ENCODE measurements at regions not wholly inside any gene's neighbourhood (a gene's known extent, or its start where the extent isn't known, plus 50 kb on each side); places are given as distances from the start of the nearest gene placed in this dataset.
A peak's percentile ranks its signal among the peaks of the same experiment; 100 is the strongest.

GRCh38 chr5:25764733-25765132 is 1120.0 kb upstream of the CDH10 start:
- Histone ChIP-seq H3K9me2 (ENCODE audit: insufficient read depth, low read length) (no peaks in the 10 kb centered on the region), H3K4me3 (ENCODE audit: low read depth, low read length, poor library complexity, severe bottlenecking) (no peak overlapping the region), H4K20me1 (ENCODE audit: insufficient read depth, low read length) (no peaks in the 10 kb centered on the region), H3K4me1 (ENCODE audit: insufficient read depth, low read length, poor library complexity, severe bottlenecking) (no peaks in the 10 kb centered on the region), H3K79me2 (ENCODE audit: insufficient read depth, low read depth, low read length) (no peaks in the 10 kb centered on the region), H3K4me2 (ENCODE audit: low read length) (no peak overlapping the region), H2AFZ (ENCODE audit: low read length) (no peak overlapping the region), H3K36me3 (ENCODE audit: insufficient read depth, low read length) (no peaks in the 10 kb centered on the region), H3K27ac (ENCODE audit: low read depth, low read length, poor library complexity, severe bottlenecking) (no peak overlapping the region), H3K9me3 (ENCODE audit: low read length) (peaks cover 4% of the 10 kb centered on the region; the same call in 1 of the 2 replicates)
- no TSS peak for BruUV-seq (replicated peaks)
- ChIA-PET POLR2A (no interaction called here), CTCF (ENCODE audit: unreplicated experiment) (no interaction called here)
- no peak for DNase-seq (ENCODE audit: low spot score)
- intact Hi-C loops (cut with micrococcal nuclease; ENCODE audit: unreplicated experiment), result no loop called here
- TF ChIP-seq EZH2phosphoT487 (IDR thresholded peaks at IDR 0.05; ENCODE audit: borderline replicate concordance, low read depth, low read length), result no peak
- no peak for TF ChIP-seq CTCF (conservative IDR thresholded peaks at IDR 0.05; ENCODE audit: low read length)

- intact Hi-C loops (cut with micrococcal nuclease; ENCODE audit: unreplicated experiment), result no loop called here
- CTCF ChIA-PET (ENCODE audit: unreplicated experiment), result no interaction called here
- H3K9me3 ChIP-seq (ENCODE audit: low read length), result peaks cover 4% of the 10 kb centered on the region; the same call in 1 of the 2 replicates
- H3K4me3 ChIP-seq (ENCODE audit: low read depth, low read length, poor library complexity, severe bottlenecking), result no peak overlapping the region
- H3K27ac ChIP-seq (ENCODE audit: low read depth, low read length, poor library complexity, severe bottlenecking), result no peak overlapping the region
- no peak for TF ChIP-seq EZH2phosphoT487 (IDR thresholded peaks at IDR 0.05; ENCODE audit: borderline replicate concordance, low read depth, low read length)
- TF ChIP-seq CTCF (conservative IDR thresholded peaks at IDR 0.05; ENCODE audit: low read length), result no peak
- no peak overlapping the region for H3K4me2 ChIP-seq (ENCODE audit: low read length)
- no peaks in the 10 kb centered on the region for H3K4me1 ChIP-seq (ENCODE audit: insufficient read depth, low read length, poor library complexity, severe bottlenecking)
- no peaks in the 10 kb centered on the region for H3K36me3 ChIP-seq (ENCODE audit: insufficient read depth, low read length)
- POLR2A ChIA-PET, result interaction anchor here (1.0 kb wide), 1 partner anchor 17 kb away, joined by 3 read pairs; no protein-coding TSS in a partner anchor
- no peaks in the 10 kb centered on the region for H4K20me1 ChIP-seq (ENCODE audit: insufficient read depth, low read length)
- no peak overlapping the region for H2AFZ ChIP-seq (ENCODE audit: low read length)
- no peaks in the 10 kb centered on the region for H3K79me2 ChIP-seq (ENCODE audit: insufficient read depth, low read depth, low read length)
- no peaks in the 10 kb centered on the region for H3K9me2 ChIP-seq (ENCODE audit: insufficient read depth, low read length)
- no peak for DNase-seq (ENCODE audit: low spot score)
- no TSS peak for BruUV-seq (replicated peaks)
Measured at GRCh38 chr5:25763781-25764180, 1119.0 kb upstream of the CDH10 start.

GRCh38 chr5:25754895-25755294 is 1110.1 kb upstream of the CDH10 start:
- no peaks in the 10 kb centered on the region for H4K20me1 ChIP-seq (ENCODE audit: insufficient read depth, low read length)
- H3K27ac ChIP-seq (ENCODE audit: low read depth, low read length, poor library complexity, severe bottlenecking), result no peak overlapping the region
- peaks cover 32% of the 10 kb centered on the region; the same call in 1 of the 2 replicates for H3K9me3 ChIP-seq (ENCODE audit: low read length)
- H3K4me2 ChIP-seq (ENCODE audit: low read length), result no peak overlapping the region
- BruUV-seq (replicated peaks), result no TSS peak
- no peaks in the 10 kb centered on the region for H3K9me2 ChIP-seq (ENCODE audit: insufficient read depth, low read length)
- H3K4me1 ChIP-seq (ENCODE audit: insufficient read depth, low read length, poor library complexity, severe bottlenecking), result no peaks in the 10 kb centered on the region
- ChIA-PET POLR2A (interaction anchor here (0.6 kb wide), 2 partner anchors 14 to 115 kb away, joined by 3 to 4 read pairs; no protein-coding TSS in a partner anchor), CTCF (ENCODE audit: unreplicated experiment) (no interaction called here)
- DNase-seq (ENCODE audit: low spot score), result peak; percentile 46
- no peaks in the 10 kb centered on the region for H3K79me2 ChIP-seq (ENCODE audit: insufficient read depth, low read depth, low read length)
- TF ChIP-seq CTCF (conservative IDR thresholded peaks at IDR 0.05; ENCODE audit: low read length) (no peak), EZH2phosphoT487 (IDR thresholded peaks at IDR 0.05; ENCODE audit: borderline replicate concordance, low read depth, low read length) (no peak)
- no peaks in the 10 kb centered on the region for H3K36me3 ChIP-seq (ENCODE audit: insufficient read depth, low read length)
- H2AFZ ChIP-seq (ENCODE audit: low read length), result no peak overlapping the region
- intact Hi-C loops (cut with micrococcal nuclease; ENCODE audit: unreplicated experiment), result no loop called here
- H3K4me3 ChIP-seq (ENCODE audit: low read depth, low read length, poor library complexity, severe bottlenecking), result no peak overlapping the region

All from OCI-LY7 (cell line).